ENCODE measurements at regions not wholly inside any gene's neighbourhood (a gene's known extent, or its start where the extent isn't known, plus 50 kb on each side); places are given as distances from the start of the nearest gene placed in this dataset.

DNA sequence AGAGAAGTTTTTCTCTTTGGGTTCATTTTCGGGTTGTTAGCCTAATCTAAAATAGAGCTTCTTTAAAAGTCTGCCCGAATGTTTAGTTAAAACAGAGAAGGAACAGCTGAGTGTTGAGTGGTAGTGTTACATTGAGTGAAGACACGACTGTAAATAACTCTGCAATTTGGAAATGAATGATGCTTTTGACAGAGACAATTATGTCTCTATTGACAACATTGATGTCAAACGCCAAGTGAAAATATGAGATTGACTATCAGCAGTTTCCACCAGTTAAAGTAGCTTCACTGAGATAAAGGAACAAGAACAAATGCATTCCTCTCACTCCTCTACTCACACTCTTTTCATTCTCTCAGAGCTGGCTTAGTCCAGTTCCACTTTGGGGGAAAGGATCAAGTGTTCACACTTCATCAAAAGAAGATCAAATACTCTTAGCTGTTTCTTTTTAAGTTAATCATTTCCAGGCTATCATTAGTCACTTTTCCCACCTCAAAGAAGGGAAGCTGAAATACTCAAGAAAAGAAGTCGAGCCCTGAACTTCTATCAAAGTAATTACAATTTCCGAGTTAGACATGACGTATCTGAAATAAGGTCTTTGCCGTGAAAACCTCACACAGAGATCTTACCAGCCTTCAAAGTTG, 399.1 kb upstream of the DPH6 start:
- TF ChIP-seq POLR2AphosphoS5 (IDR thresholded peaks at IDR 0.05; ENCODE audit: low read depth, low read length): no peak
- no peak for TF ChIP-seq SIN3A (IDR thresholded peaks at IDR 0.05; ENCODE audit: borderline replicate concordance, insufficient read depth, low read length)
- no peak for TF ChIP-seq TAF1 (IDR thresholded peaks at IDR 0.05; ENCODE audit: borderline replicate concordance, insufficient read depth, low read length)
